GM19372 (cell line): ENCODE measurements at regions not wholly inside any gene's neighbourhood (a gene's known extent, or its start where the extent isn't known, plus 50 kb on each side); places are given as distances from the start of the nearest gene placed in this dataset.
"Not testable (repeated sequence)": the region's sequence is repeated elsewhere in the genome, so short reads cannot be mapped to it uniquely, and the experiment has no call there.

Experiments used
- ATAC-seq: cut with Tn5 transposase; IDR thresholded peaks from one replicate; pipeline ENCODE4 v1.9.1; 2021; ENCODE audit warnings: mild to moderate bottlenecking, low read depth, moderate library complexity; ENCODE audit not compliant: unreplicated experiment

- ATAC-seq = no peak
Measured at GRCh38 chr13:43946281-43946680, 66.6 kb downstream of the LACC1 start.

GRCh38 chr13:43947897-43948458 lies 68.3 kb downstream of the LACC1 start:
- no peak for ATAC-seq

- ATAC-seq = no peak
Measured at GRCh38 chr13:43953370-43953769, 73.7 kb downstream of the LACC1 start.

DNA sequence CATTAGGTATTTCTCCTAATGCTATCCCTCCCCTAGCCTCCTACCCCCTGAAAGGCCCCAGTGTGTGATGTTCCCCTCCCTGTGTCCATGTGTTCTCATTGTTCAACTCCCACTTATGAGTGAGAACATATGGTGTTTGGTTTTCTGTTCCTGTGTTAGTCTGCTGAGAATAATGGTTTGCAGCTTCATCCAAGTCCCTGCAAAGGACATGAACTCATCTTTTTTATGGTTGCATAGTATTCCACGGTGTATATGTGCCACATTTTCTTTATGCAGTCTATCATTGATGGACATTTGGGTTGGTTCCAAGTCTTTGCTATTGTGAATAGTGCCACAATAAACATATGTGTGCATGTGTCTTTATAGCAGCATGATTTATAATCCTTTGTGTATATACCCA lies 77.3 kb downstream of the LACC1 start:
- not testable (repeated sequence) for ATAC-seq

DNA sequence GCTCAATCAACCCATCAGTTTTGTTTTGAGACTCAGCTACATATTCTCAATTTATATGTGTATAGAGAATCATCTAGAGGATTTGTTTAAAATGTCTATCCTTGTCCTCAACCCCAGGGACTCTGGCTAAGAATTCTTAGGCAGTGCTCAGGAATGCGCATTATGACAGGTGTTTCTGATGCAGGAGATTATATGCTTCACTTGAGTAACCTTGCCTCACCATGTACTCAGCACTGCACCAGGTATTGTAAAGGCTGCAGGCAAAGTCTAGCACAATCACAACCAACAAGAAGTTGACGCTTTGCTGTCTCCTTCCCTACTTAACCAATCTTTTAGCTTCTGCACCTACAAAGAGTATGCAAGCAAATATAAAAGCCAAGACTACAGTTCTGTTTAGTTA lies 79.6 kb downstream of the LACC1 start:
- ATAC-seq = no peak

DNA sequence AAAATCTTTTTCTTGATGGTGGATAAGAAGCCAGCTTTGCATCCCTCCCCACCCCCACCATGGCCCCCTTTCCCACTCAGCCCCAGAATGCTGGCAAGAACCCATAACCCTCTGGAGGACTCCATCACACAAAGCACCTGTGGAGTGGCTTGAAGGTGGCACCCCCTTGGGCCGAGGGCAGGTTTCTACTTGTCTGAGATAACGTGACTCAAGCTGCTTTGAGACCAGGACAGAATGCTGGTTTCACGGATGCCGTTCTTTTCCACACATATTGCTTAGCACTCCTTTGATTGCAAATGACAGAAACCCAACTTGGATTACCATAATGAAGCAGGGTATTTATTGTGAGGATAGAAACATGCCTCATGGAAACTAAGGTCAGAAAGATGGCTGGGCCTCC lies 82.2 kb downstream of the LACC1 start:
- ATAC-seq = no peak

GRCh38 chr13:43963726-43964125 lies 84.0 kb downstream of the LACC1 start:
- no peak for ATAC-seq

DNA sequence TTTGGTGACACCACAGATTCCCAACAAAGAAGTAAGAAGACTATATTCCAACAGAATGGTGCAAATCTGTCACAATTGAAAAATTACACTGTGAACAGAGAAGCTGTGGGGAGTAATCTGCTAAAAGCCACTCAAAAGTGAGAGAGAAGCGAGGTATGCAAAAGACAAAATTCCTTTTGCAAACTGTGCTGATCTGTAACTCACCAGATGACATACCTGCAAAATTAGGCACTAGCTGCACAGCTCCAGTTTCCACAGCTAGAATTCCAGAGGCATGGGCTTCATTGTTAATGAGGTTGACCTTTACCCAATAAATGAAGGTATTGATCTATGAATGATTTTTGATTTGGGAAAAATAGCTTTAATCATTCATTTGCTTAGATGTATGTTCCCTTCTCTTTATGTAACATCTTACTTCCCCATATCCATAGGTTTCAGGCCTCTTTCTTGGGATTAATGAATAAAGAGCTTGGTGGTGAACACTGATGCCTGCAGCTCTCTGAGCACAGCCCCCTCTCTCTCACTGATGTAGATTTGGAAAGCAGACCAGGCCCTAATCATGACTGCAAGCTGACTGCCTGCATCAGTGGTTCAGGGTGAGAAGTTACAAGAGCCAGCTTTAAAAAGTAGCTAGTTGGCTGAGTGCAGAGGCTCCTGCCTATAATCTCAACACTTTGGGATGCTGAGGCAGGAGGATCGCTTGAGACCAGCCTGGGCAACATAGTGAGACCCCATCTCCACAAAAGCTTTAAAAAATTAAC lies 85.2 kb downstream of the LACC1 start:
- no peak for ATAC-seq

DNA sequence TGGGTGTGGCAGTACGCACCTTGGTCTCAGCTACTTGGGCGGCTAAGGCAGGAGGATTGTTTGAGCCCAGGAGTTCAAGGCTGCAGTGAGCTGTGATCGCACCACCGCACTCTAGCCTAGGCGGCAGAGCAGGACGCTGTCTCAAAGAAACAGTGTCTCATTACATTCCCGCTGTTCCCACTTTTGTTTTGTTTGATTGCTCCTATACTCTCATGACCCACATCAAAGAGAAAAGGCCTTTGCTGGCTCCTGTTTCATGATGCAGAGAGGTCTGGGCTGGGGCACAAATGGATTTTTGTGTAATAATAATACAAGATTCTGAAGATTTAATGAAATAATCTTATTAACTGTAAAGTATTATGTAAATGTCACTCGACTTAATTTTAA lies 85.7 kb downstream of the LACC1 start:
- ATAC-seq = no peak

- not testable (repeated sequence) for ATAC-seq
Measured at GRCh38 chr13:43968251-43968942, 88.7 kb downstream of the LACC1 start.

DNA sequence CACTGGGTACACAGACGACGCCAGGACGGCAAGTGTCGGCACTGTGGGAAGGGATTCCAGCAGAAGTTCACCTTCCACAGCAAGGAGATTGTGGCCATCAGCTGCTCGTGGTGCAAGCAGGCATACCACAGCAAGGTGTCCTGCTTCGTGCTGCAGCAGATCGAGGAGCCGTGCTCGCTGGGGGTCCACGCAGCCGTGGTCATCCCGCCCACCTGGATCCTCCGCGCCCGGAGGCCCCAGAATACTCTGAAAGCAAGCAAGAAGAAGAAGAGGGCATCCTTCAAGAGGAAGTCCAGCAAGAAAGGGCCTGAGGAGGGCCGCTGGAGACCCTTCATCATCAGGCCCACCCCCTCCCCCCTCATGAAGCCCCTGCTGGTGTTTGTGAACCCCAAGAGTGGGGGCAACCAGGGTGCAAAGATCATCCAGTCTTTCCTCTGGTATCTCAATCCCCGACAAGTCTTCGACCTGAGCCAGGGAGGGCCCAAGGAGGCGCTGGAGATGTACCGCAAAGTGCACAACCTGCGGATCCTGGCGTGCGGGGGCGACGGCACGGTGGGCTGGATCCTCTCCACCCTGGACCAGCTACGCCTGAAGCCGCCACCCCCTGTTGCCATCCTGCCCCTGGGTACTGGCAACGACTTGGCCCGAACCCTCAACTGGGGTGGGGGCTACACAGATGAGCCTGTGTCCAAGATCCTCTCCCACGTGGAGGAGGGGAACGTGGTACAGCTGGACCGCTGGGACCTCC lies 89.4 kb downstream of the LACC1 start:
- not testable (repeated sequence) for ATAC-seq

DNA sequence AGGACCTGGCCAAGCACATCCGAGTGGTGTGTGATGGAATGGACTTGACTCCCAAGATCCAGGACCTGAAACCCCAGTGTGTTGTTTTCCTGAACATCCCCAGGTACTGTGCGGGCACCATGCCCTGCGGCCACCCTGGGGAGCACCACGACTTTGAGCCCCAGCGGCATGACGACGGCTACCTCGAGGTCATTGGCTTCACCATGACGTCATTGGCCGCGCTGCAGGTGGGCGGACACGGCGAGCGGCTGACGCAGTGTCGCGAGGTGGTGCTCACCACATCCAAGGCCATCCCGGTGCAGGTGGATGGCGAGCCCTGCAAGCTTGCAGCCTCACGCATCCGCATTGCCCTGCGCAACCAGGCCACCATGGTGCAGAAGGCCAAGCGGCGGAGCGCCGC lies 90.2 kb downstream of the LACC1 start:
- not testable (repeated sequence) for ATAC-seq

DNA sequence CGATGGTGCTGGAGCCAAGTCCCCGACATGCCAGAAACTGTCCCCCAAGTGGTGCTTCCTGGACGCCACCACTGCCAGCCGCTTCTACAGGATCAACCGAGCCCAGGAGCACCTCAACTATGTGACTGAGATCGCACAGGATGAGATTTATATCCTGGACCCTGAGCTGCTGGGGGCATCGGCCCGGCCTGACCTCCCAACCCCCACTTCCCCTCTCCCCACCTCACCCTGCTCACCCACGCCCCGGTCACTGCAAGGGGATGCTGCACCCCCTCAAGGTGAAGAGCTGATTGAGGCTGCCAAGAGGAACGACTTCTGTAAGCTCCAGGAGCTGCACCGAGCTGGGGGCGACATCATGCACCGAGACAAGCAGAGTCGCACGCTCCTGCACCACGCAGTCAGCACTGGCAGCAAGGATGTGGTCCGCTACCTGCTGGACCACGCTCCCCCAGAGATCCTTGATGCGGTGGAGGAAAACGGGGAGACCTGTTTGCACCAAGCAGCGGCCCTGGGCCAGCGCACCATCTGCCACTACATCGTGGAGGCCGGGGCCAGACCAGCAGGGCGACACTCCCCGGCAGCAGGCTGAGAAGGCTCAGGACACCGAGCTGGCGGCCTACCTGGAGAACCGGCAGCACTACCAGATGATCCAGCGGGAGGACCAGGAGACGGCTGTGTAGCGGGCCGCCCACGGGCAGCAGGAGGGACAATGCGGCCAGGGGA lies 91.0 kb downstream of the LACC1 start:
- ATAC-seq = not testable (repeated sequence)

- not testable (repeated sequence) for ATAC-seq
Measured at GRCh38 chr13:43971324-43971723, 91.6 kb downstream of the LACC1 start.

DNA sequence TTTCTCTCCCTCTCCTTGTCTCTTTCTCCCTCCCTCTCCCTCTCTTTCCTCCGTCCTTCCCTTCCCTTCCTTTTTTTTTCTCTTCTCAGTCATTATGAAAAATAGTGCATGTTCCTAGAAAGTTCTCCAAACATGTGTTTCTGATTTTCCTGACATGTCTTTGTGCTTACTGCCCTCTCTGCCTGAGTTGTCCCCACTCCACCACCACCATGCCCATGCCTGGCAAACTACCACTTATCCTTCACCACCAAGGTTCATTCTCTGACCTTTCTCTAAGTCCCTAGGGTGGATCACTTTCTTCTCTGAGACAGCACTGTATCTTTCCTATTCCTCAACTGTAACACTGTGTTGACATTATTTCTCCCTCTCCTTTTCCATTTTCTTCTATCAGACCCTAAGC lies 98.2 kb downstream of the LACC1 start:
- no peak for ATAC-seq

DNA sequence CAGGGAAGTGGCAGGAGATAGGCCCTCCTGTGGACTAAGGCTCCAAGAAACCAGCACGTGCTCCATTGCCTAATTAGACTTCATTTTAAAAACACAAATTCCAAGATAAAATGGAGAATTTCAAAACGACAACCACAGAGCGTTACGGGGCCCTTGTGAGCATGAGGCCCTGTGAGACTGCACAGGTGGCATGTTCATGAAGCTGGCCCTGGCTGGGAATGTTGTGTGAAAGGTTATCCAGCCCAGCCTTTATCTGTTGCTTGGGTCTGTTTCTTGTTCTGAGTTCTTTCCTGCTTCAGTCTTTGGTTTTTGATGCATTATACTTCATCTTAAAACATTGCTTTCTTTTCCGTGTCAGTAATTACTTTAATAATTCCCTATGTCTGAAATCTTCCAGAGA lies 99.0 kb downstream of the LACC1 start:
- ATAC-seq = no peak

DNA sequence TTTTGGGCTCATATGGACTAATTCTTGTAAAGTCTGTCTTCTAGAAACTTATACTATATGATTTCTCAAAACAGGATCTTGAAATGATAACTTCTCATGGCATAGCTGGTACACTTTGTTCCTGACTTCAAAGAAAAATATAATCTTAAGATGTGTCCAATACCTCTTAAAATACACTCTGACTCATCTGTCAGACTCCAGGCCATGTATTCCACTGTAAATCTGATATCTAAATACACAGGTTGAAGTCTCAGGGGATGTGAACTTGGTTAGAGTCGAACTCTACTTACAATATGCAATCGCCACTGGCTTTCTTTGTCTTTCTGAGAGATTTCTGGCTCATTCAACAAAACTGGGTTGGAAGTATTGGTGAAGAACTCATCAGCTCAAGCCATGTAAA lies 99.8 kb downstream of the LACC1 start:
- ATAC-seq = no peak

GRCh38 chr13:43980587-43980986 lies 100.9 kb downstream of the LACC1 start:
- ATAC-seq = no peak

DNA sequence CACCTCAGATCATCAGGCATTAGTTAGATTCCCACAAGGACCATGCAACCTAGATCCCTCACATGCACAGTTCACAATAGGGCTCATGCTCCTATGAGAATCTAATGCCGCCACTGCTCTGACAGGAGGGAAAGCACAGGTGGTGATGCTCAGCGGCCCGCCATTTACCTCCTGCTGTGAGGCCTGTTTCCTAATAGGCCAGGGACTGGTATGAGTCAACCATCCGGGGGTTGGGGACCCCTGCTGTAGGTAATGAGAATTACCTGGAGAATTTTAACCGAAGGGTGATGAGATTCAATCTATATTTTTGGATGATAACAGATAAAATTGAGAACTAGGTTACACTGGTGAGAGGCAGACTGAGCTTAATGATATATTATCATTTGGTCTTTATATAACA lies 101.4 kb downstream of the LACC1 start:
- ATAC-seq = no peak

DNA sequence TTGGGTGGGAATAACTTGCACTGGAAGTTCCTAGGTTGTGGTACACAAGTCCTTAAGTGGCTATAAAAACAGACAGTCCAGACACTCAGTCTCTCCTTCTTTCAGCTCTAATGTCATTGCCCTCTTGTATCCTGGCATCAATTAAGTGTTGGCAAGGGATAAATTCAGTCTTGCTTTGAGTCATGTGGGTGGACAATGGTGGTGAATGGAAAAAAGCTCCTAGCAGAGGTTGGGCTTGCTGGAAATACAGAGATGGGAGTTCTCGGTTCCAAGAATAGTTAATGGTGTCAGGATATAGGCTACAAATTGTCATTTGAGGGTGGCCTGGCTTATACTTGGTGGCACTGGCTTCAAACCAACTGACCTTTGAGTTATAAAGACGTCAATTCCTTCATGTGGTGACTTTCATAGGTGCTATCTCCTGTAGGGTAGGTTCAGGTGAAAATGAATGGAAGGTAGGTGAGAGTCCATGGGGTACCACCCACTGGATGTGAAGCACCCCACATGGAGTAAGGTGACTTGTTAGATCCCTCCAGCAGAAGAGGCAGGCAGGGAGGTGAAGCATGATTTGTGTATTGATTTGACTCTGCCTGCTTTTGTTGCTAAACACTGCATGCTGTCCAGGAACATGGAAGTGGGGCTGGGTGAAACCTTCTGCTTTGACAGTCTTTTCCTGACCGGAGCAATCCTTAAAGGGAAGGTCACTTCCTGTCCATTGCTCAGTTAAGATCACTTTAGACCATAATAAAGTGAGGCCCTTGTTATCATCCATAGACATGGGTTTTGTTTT lies 102.0 kb downstream of the LACC1 start:
- ATAC-seq = no peak
